OCI-LY1 (cell line): ENCODE measurements at regions not wholly inside any gene's neighbourhood (a gene's known extent, or its start where the extent isn't known, plus 50 kb on each side); places are given as distances from the start of the nearest gene placed in this dataset.

ENCODE experiments used
- H2AFZ ChIP-seq: fragments of 200-600 bp; sonication (generic), shearing (Covaris generic); 2 replicates; pipeline ENCODE4 v1.6.0; 2014; ENCODE audit warnings: antibody characterized with exemption, mild to moderate bottlenecking, low read length
- H3F3A ChIP-seq: fragments of 200-600 bp; sonication (generic), shearing (Covaris generic); 2 replicates; pipeline ENCODE4 v1.6.0; 2014; ENCODE audit warnings: mild to moderate bottlenecking, antibody characterized with exemption, low read length, moderate library complexity; ENCODE audit not compliant: insufficient read depth
- H3K27ac ChIP-seq: fragments of 200-600 bp; sonication (generic); 2 replicates; pipeline ENCODE4 v1.5.1; 2014; ENCODE audit warnings: low read length, mixed run types, mild to moderate bottlenecking, low read depth; ENCODE audit not compliant: poor library complexity, severe bottlenecking
- H3K27me3 ChIP-seq: fragments of 200-600 bp; sonication (generic); 2 replicates; pipeline ENCODE4 v1.6.0; 2014; ENCODE audit warnings: antibody characterized with exemption, mild to moderate bottlenecking, low read length, moderate library complexity; ENCODE audit not compliant: insufficient read depth
- H3K36me3 ChIP-seq: fragments of 200-600 bp; sonication (generic); 2 replicates; pipeline ENCODE4 v1.6.1; 2014; ENCODE audit warnings: mild to moderate bottlenecking, antibody characterized with exemption, low read length, moderate library complexity, mixed read lengths; ENCODE audit not compliant: insufficient read depth
- H3K4me1 ChIP-seq: fragments of 200-600 bp; sonication (generic); 2 replicates; pipeline ENCODE4 v1.5.1; 2014; ENCODE audit warnings: mild to moderate bottlenecking, low read length, moderate library complexity; ENCODE audit not compliant: insufficient read depth, severe bottlenecking
- H3K4me2 ChIP-seq: fragments of 200-600 bp; sonication (generic), shearing (Covaris generic); 2 replicates; pipeline ENCODE4 v1.6.1; 2014; ENCODE audit warnings: low read length
- H3K4me3 ChIP-seq: fragments of 200-600 bp; sonication (generic); 2 replicates; pipeline ENCODE4 v1.5.1; 2014; ENCODE audit warnings: low read length, low read depth, mild to moderate bottlenecking, mixed read lengths; ENCODE audit not compliant: poor library complexity, severe bottlenecking
- H3K79me2 ChIP-seq: fragments of 200-600 bp; shearing (Covaris generic); 2 replicates; pipeline ENCODE4 v1.6.1; 2016; ENCODE audit warnings: mixed run types, low read length, mixed read lengths; ENCODE audit not compliant: insufficient read depth
- H3K9ac ChIP-seq: fragments of 200-600 bp; sonication (generic), shearing (Covaris generic); 2 replicates; pipeline ENCODE4 v1.6.1; 2014; ENCODE audit warnings: mild to moderate bottlenecking, low read length, mixed read lengths
- H3K9me2 ChIP-seq: fragments of 200-600 bp; sonication (generic), shearing (Covaris generic); 2 replicates; pipeline ENCODE4 v1.6.1; 2014; ENCODE audit warnings: low read depth, mild to moderate bottlenecking, low read length, mixed read lengths
- H3K9me3 ChIP-seq: fragments of 200-600 bp; shearing (Covaris generic); 2 replicates; pipeline ENCODE4 v1.6.1; 2014; ENCODE audit warnings: low read length, mixed read lengths
- H4K20me1 ChIP-seq: fragments of 200-600 bp; sonication (generic), shearing (Covaris generic); 2 replicates; pipeline ENCODE4 v1.6.0; 2016; ENCODE audit warnings: mild to moderate bottlenecking, low read length; ENCODE audit not compliant: insufficient read depth
- CTCF ChIP-seq: fragments of 200-600 bp; sonication (generic), shearing (Covaris generic); IDR thresholded peaks from 2 replicates; pipeline ENCODE4 v1.5.1; 2017; ENCODE audit warnings: mild to moderate bottlenecking, antibody characterized with exemption, low read length, moderate library complexity, mixed read lengths
- EZH2 ChIP-seq: fragments of 200-600 bp; sonication (generic), shearing (Covaris generic); IDR thresholded peaks from 2 replicates; pipeline ENCODE4 v1.8.0; 2017; ENCODE audit warnings: borderline replicate concordance, mixed run types, mild to moderate bottlenecking, antibody characterized with exemption, low read length, moderate library complexity, mixed read lengths

- Histone ChIP-seq H3K9me3 (peaks cover 5% of the 10 kb centered on the region; the same call in 1 of the 2 replicates), H3K4me1 (no peaks in the 10 kb centered on the region), H4K20me1 (no peaks in the 10 kb centered on the region), H3K4me3 (no peak overlapping the region), H3K79me2 (no peaks in the 10 kb centered on the region), H2AFZ (no peak overlapping the region), H3F3A (no peaks in the 10 kb centered on the region), H3K36me3 (no peaks in the 10 kb centered on the region; the same call in 1 of the 2 replicates), H3K27ac (no peak overlapping the region), H3K27me3 (peaks cover 5% of the 10 kb centered on the region), H3K9me2 (no peaks in the 10 kb centered on the region), H3K4me2 (no peak overlapping the region), H3K9ac (no peak overlapping the region)
- no peak for TF ChIP-seq EZH2
- TF ChIP-seq CTCF, result no peak
Observed at GRCh38 chr9:95733741-95734666, 141.5 kb upstream of the ERCC6L2 start.

- Histone ChIP-seq H2AFZ (no peak overlapping the region), H3K4me1 (no peaks in the 10 kb centered on the region), H3K9ac (no peak overlapping the region), H3K79me2 (no peaks in the 10 kb centered on the region), H3K36me3 (no peaks in the 10 kb centered on the region; the same call in 1 of the 2 replicates), H4K20me1 (no peaks in the 10 kb centered on the region), H3K27me3 (peaks cover 5% of the 10 kb centered on the region), H3K27ac (no peak overlapping the region), H3K9me3 (peaks cover 5% of the 10 kb centered on the region; the same call in 1 of the 2 replicates), H3K9me2 (no peaks in the 10 kb centered on the region), H3K4me2 (no peak overlapping the region), H3F3A (no peaks in the 10 kb centered on the region), H3K4me3 (no peak overlapping the region)
- TF ChIP-seq EZH2, result no peak
Observed at GRCh38 chr9:95732802-95733688, 142.4 kb upstream of the ERCC6L2 start.

GRCh38 chr9:95731876-95732275 lies 143.6 kb upstream of the ERCC6L2 start:
- Histone ChIP-seq H3K9me2 (no peaks in the 10 kb centered on the region), H3K4me3 (no peak overlapping the region), H3K9ac (no peak overlapping the region), H3K79me2 (no peaks in the 10 kb centered on the region), H3K4me1 (no peaks in the 10 kb centered on the region), H4K20me1 (no peaks in the 10 kb centered on the region), H3K4me2 (no peak overlapping the region), H3F3A (no peaks in the 10 kb centered on the region), H3K27ac (no peak overlapping the region), H3K36me3 (no peaks in the 10 kb centered on the region; the same call in 1 of the 2 replicates), H3K27me3 (peaks cover 4% of the 10 kb centered on the region), H3K9me3 (peaks cover 5% of the 10 kb centered on the region; the same call in 1 of the 2 replicates), H2AFZ (no peak overlapping the region)
- TF ChIP-seq EZH2 (no peak), CTCF (no peak)
